GM19467 (cell line): ENCODE measurements at regions not wholly inside any gene's neighbourhood (a gene's known extent, or its start where the extent isn't known, plus 50 kb on each side); places are given as distances from the start of the nearest gene placed in this dataset.

ENCODE experiments used
- ATAC-seq: cut with Tn5 transposase; IDR thresholded peaks from one replicate; pipeline ENCODE4 v1.9.1; 2021; ENCODE audit warnings: mild to moderate bottlenecking, moderate library complexity; ENCODE audit not compliant: unreplicated experiment

GRCh38 chr22:49210606-49211005, 617.1 kb downstream of the BRD1 start:
- ATAC-seq, result no peak

- ATAC-seq, result no peak
Measured at GRCh38 chr22:49209452-49210195, 618.0 kb downstream of the BRD1 start.

- no peak for ATAC-seq
Measured at GRCh38 chr22:49208768-49209252, 618.9 kb downstream of the BRD1 start.

GRCh38 chr22:49208004-49208402, 619.7 kb downstream of the BRD1 start:
- ATAC-seq, result no peak

- ATAC-seq, result no peak
Measured at GRCh38 chr22:49207008-49208003, 620.4 kb downstream of the BRD1 start.

- ATAC-seq, result no peak
Measured at GRCh38 chr22:49206281-49206680, 621.4 kb downstream of the BRD1 start.

GRCh38 chr22:49205483-49205800, 622.2 kb downstream of the BRD1 start:
- ATAC-seq, result no peak

- ATAC-seq, result no peak
Measured at GRCh38 chr22:49204599-49205482, 622.8 kb downstream of the BRD1 start.

GRCh38 chr22:49203859-49204598, 623.6 kb downstream of the BRD1 start:
- no peak for ATAC-seq

GRCh38 chr22:49203091-49203858, 624.4 kb downstream of the BRD1 start:
- ATAC-seq, result no peak

- ATAC-seq, result no peak
Measured at GRCh38 chr22:49202226-49202625, 625.4 kb downstream of the BRD1 start.

GRCh38 chr22:49201046-49201970, 626.4 kb downstream of the BRD1 start:
- ATAC-seq, result no peak

GRCh38 chr22:49199224-49199623, 628.4 kb downstream of the BRD1 start:
- ATAC-seq, result no peak

- no peak for ATAC-seq
Measured at GRCh38 chr22:49198705-49199084, 629.0 kb downstream of the BRD1 start.

- no peak for ATAC-seq
Measured at GRCh38 chr22:49197986-49198704, 629.5 kb downstream of the BRD1 start.

- ATAC-seq, result no peak
Measured at GRCh38 chr22:49197505-49197904, 630.2 kb downstream of the BRD1 start.

- ATAC-seq, result no peak
Measured at GRCh38 chr22:49196046-49196511, 631.6 kb downstream of the BRD1 start.

- no peak for ATAC-seq
Measured at GRCh38 chr22:49195636-49196035, 632.0 kb downstream of the BRD1 start.
